SK-N-SH (cell line): ENCODE measurements at regions not wholly inside any gene's neighbourhood (a gene's known extent, or its start where the extent isn't known, plus 50 kb on each side); places are given as distances from the start of the nearest gene placed in this dataset.

ENCODE experiments used
- CTCF ChIA-PET: fragments of 300-600, 350-600 bp; formaldehyde crosslinking; extraction: SDS; loops from one replicate; lab custom pipeline; 2021; lab: Yijun Ruan, JAX
- POLR2A ChIA-PET: fragments of 350-600 bp; sonication (Branson Sonifier 250); formaldehyde crosslinking; extraction: SDS; loops from one replicate; lab custom pipeline; 2020; ENCODE audit warnings: antibody characterized with exemption, inconsistent platforms; lab: Yijun Ruan, JAX
- DNase-seq: peaks from one replicate; pipeline ENCODE4 v3.0.0; 2012
- H2AFZ ChIP-seq: fragments of 200-600 bp; sonication (generic); 2 replicates; pipeline ENCODE4 v1.8.1; 2016; ENCODE audit warnings: antibody characterized with exemption, mild to moderate bottlenecking, low read depth
- H3F3A ChIP-seq: fragments of 200-600 bp; sonication (generic); replicated peaks from 2 replicates; pipeline ENCODE3; 2016; ENCODE audit warnings: antibody characterized with exemption, mild to moderate bottlenecking; ENCODE audit not compliant: insufficient read depth
- H3K27ac ChIP-seq, 2 experiments: fragments of 200-500 bp in 1 of 2; fragments of 200-600 bp in 1 of 2; sonication (Bioruptor generic) in 1 of 2; sonication (generic), shearing (Covaris generic) in 1 of 2; 2 replicates each; pipeline versions ENCODE4 v1.5.1 to v1.6.1; 2014 to 2016; ENCODE audit warnings: low read depth in 2 of 2, inconsistent platforms in 1 of 2, low read length in 1 of 2, mild to moderate bottlenecking in 1 of 2, mixed read lengths in 1 of 2
- H3K27me3 ChIP-seq: fragments of 200-600 bp; sonication (generic), shearing (Covaris generic); 2 replicates; pipeline ENCODE4 v1.6.1; 2016; ENCODE audit warnings: mixed run types; ENCODE audit not compliant: insufficient read depth
- H3K36me3 ChIP-seq, 2 experiments: fragments of 200-500 bp in 1 of 2; fragments of 200-600 bp in 1 of 2; sonication (Bioruptor generic) in 1 of 2; sonication (generic) in 1 of 2; replicated peaks in 1 of 2; 2 replicates each; pipeline versions ENCODE3 to v1.5.1; 2014 to 2016; ENCODE audit warnings: low read length in 1 of 2, mild to moderate bottlenecking in 1 of 2; ENCODE audit not compliant: insufficient read depth in 2 of 2, control insufficient read depth in 1 of 2
- H3K4me1 ChIP-seq, 2 experiments: fragments of 200-500 bp in 1 of 2; fragments of 200-600 bp in 1 of 2; sonication (Bioruptor generic) in 1 of 2; sonication (generic), shearing (Covaris generic) in 1 of 2; 2 replicates each; pipeline versions ENCODE4 v1.5.1 to v1.6.1; 2014 to 2016; ENCODE audit warnings: low read depth in 1 of 2, low read length in 1 of 2, mixed run types in 1 of 2; ENCODE audit not compliant: insufficient read depth in 2 of 2, control insufficient read depth in 1 of 2
- H3K4me2 ChIP-seq: fragments of 200-600 bp; sonication (generic), shearing (Covaris generic); 2 replicates; pipeline ENCODE4 v1.6.1; 2017; ENCODE audit warnings: mixed run types
- H3K4me3 ChIP-seq, 2 experiments: fragments of 200-500 bp in 1 of 2; fragments of 200-600 bp in 1 of 2; sonication (Bioruptor generic) in 1 of 2; sonication (generic), shearing (Covaris generic) in 1 of 2; 2 replicates each; pipeline versions ENCODE4 v1.5.1 to v1.8.1; 2014 to 2016; ENCODE audit warnings: low read depth in 2 of 2, inconsistent platforms in 1 of 2, low read length in 1 of 2, mild to moderate bottlenecking in 1 of 2, mixed read lengths in 1 of 2, moderate library complexity in 1 of 2
- H3K79me2 ChIP-seq: fragments of 200-600 bp; sonication (generic); 2 replicates; pipeline ENCODE4 v1.8.1; 2017; ENCODE audit warnings: mild to moderate bottlenecking; ENCODE audit not compliant: insufficient read depth
- H3K9ac ChIP-seq: fragments of 200-600 bp; sonication (generic); 2 replicates; pipeline ENCODE4 v1.6.1; 2017; ENCODE audit warnings: mixed run types
- H3K9me2 ChIP-seq: fragments of 200-600 bp; sonication (generic); 2 replicates; pipeline ENCODE4 v1.6.1; 2017; ENCODE audit warnings: mixed run types
- H3K9me3 ChIP-seq: fragments of 200-600 bp; sonication (generic); 2 replicates; pipeline ENCODE4 v1.6.1; 2017; ENCODE audit warnings: mixed run types, mild to moderate bottlenecking, moderate library complexity
- H4K20me1 ChIP-seq: fragments of 200-600 bp; sonication (generic); 2 replicates; pipeline ENCODE4 v1.6.1; 2017; ENCODE audit warnings: mild to moderate bottlenecking, mixed run types; ENCODE audit not compliant: insufficient read depth
- CHD2 ChIP-seq: fragments of 150-350 bp; IDR thresholded peaks from 2 replicates; pipeline ENCODE4 v1.6.1; 2018; ENCODE audit warnings: low read length; ENCODE audit not compliant: partially characterized antibody
- ELF1 ChIP-seq: IDR thresholded peaks from 2 replicates; pipeline ENCODE4 v1.4.0; 2012
- FOSL2 ChIP-seq: IDR thresholded peaks from 2 replicates; pipeline ENCODE4 v1.4.0; 2012; ENCODE audit warnings: low read depth, mild to moderate bottlenecking, moderate library complexity, borderline replicate concordance
- FOXJ3 ChIP-seq: sonication (generic); formaldehyde crosslinking; IDR thresholded peaks from 2 replicates; pipeline ENCODE4 v1.5.1; 2020; ENCODE audit warnings: mild to moderate bottlenecking, missing genetic modification reagents
- FOXM1 ChIP-seq: IDR thresholded peaks from 2 replicates; pipeline ENCODE4 v1.4.0; 2012; ENCODE audit warnings: low read depth, mild to moderate bottlenecking
- GABPA ChIP-seq: IDR thresholded peaks from 2 replicates; pipeline ENCODE4 v1.4.0; 2012; ENCODE audit warnings: low read depth, mild to moderate bottlenecking
- GATA2 ChIP-seq: sonication (generic); formaldehyde crosslinking; IDR thresholded peaks from 2 replicates; pipeline ENCODE4 v1.5.0; 2020; ENCODE audit warnings: mild to moderate bottlenecking, missing genetic modification reagents
- JUND ChIP-seq: IDR thresholded peaks from 2 replicates; pipeline ENCODE4 v1.4.0; 2012
- MEF2A ChIP-seq: IDR thresholded peaks from 2 replicates; pipeline ENCODE4 v1.4.0; 2012; ENCODE audit warnings: low read depth, borderline replicate concordance
- NFIC ChIP-seq: IDR thresholded peaks from 2 replicates; pipeline ENCODE4 v1.4.0; 2012; ENCODE audit warnings: borderline replicate concordance
- NRF1 ChIP-seq: IDR thresholded peaks from 2 replicates; pipeline ENCODE4 v1.6.1; 2012; ENCODE audit warnings: low read depth, mild to moderate bottlenecking, low read length
- RAD21 ChIP-seq: IDR thresholded peaks from 2 replicates; pipeline ENCODE4 v1.6.1; 2012; ENCODE audit warnings: mild to moderate bottlenecking, low read length
- RCOR1 ChIP-seq: fragments of 150-350 bp; IDR thresholded peaks from 2 replicates; pipeline ENCODE4 v1.6.1; 2017; ENCODE audit warnings: antibody characterized with exemption, low read length
- RFX5 ChIP-seq: IDR thresholded peaks from 2 replicates; pipeline ENCODE4 v1.6.1; 2012; ENCODE audit warnings: mild to moderate bottlenecking, improper control_type of control experiment, low read length
- RXRA ChIP-seq: IDR thresholded peaks from 2 replicates; pipeline ENCODE4 v1.4.0; 2012; ENCODE audit warnings: low read depth, mild to moderate bottlenecking, borderline replicate concordance
- SMC3 ChIP-seq: IDR thresholded peaks from 2 replicates; pipeline ENCODE4 v1.6.1; 2012; ENCODE audit warnings: low read depth, low read length, improper control_type of control experiment
- TAF1 ChIP-seq: IDR thresholded peaks from 2 replicates; pipeline ENCODE4 v1.6.1; 2012; ENCODE audit warnings: low read depth, mild to moderate bottlenecking, low read length, moderate library complexity, borderline replicate concordance
- TEAD4 ChIP-seq: IDR thresholded peaks from 2 replicates; pipeline ENCODE4 v1.4.0; 2012; ENCODE audit warnings: mild to moderate bottlenecking, borderline replicate concordance; ENCODE audit not compliant: insufficient read depth
- WGBS: methylation state at CpG from one replicate; pipeline ENCODE4 v1.1.6; 2017; ENCODE audit warnings: low lambda C conversion rate; 5-methylcytosine and 5-hydroxymethylcytosine counted together
- TF ChIP-seq, protein P1 (sequence below): IDR thresholded peaks from 2 replicates; pipeline ENCODE4; 2012
- TF ChIP-seq, protein P2 (sequence below): IDR thresholded peaks from 2 replicates; pipeline ENCODE4 v1.4.0; 2012; ENCODE audit warnings: low read depth, borderline replicate concordance
- TF ChIP-seq, protein P3 (sequence below): fragments of 200-600 bp; sonication (generic); IDR thresholded peaks from 2 replicates; pipeline ENCODE4 v1.6.1; 2017; ENCODE audit warnings: antibody characterized with exemption, mild to moderate bottlenecking, moderate library complexity
- TF ChIP-seq, protein P4 (sequence below): IDR thresholded peaks from 2 replicates; pipeline ENCODE4 v1.4.0; 2012; ENCODE audit warnings: low read depth
- TF ChIP-seq, protein P5 (sequence below): fragments of 150-350 bp; IDR thresholded peaks from 2 replicates; pipeline ENCODE4 v1.6.1; 2017; ENCODE audit warnings: antibody characterized with exemption, low read length, low read depth, borderline replicate concordance

DNA sequence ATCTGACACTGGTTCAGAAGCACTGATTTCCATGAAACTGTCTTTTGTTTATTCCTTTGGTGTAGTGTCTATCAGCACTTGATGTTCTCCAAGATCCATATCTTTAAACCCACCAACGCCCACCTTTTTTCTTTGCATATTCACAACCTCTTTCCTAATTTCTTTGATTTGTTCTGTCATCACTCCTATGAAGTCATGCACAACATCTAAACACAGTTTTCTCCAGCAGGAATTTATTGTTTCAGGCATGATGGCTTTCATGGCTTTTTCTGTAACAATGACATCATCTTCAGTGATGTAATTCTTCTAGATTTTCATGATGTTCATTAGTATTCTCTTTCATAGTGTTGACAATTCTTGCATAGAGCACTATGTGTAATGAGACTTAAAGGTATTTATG lies 219.6 kb upstream of the POU1F1 start:
- H3K36me3 ChIP-seq = no peaks in the 10 kb centered on the region
- CTCF ChIA-PET = no interaction called here
- WGBS = 17% methylated on average over 1 of the region's 1 CpG

DNA sequence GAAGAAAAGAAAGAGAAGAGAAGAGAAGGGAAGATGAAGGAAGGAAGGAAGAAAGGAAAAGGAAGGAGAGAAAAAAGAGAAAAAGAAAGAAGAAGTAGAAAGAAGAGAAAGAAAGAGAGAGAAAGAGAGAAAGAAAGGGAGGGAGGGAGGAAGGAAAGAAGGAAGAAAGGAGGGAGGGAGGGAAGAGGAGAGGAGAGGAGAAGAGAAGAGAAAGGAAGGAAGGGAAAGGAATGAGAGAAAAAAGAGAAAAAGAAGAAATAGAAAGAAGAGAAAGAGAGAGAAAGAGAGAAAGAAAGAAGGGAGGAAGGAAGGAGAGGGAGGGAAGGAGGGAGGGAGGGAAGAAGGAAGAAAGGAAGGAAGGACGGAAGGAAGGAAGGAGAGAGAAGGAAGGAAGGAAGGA lies 217.9 kb upstream of the POU1F1 start:
- Histone ChIP-seq H3K9me2 (no peaks in the 10 kb centered on the region), H3K4me1 (no peaks in the 10 kb centered on the region), H3K79me2 (no peaks in the 10 kb centered on the region), H3K4me2 (no peak overlapping the region), H3K4me3 (no peak overlapping the region), H4K20me1 (no peaks in the 10 kb centered on the region), H2AFZ (no peak overlapping the region), H3K9me3 (no peaks in the 10 kb centered on the region), H3K27me3 (peaks cover 17% of the 10 kb centered on the region; the same call in 1 of the 2 replicates), H3K9ac (no peak overlapping the region), H3K27ac (no peak overlapping the region), H3K36me3 (no peaks in the 10 kb centered on the region), H3F3A (no peaks in the 10 kb centered on the region)
- ChIA-PET POLR2A (no interaction called here), CTCF (no interaction called here)
- 50% methylated on average over 1 of the region's 1 CpG for WGBS
- DNase-seq = no peak
- TF ChIP-seq, protein P1, sequence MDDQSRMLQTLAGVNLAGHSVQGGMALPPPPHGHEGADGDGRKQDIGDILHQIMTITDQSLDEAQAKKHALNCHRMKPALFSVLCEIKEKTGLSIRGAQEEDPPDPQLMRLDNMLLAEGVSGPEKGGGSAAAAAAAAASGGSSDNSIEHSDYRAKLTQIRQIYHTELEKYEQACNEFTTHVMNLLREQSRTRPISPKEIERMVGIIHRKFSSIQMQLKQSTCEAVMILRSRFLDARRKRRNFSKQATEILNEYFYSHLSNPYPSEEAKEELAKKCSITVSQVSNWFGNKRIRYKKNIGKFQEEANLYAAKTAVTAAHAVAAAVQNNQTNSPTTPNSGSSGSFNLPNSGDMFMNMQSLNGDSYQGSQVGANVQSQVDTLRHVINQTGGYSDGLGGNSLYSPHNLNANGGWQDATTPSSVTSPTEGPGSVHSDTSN = no peak
- TF ChIP-seq FOXJ3 (CRISPR knock-in tag) (no peak), SMC3 (no peak), RFX5 (no peak), RAD21 (no peak), CHD2 (no peak), NFIC (no peak), FOSL2 (no peak), NRF1 (no peak), ELF1 (no peak), RXRA (no peak), JUND (no peak), GATA2 (CRISPR knock-in tag) (no peak), FOXM1 (no peak), MEF2A (no peak), GABPA (no peak)
- TF ChIP-seq, protein P2, sequence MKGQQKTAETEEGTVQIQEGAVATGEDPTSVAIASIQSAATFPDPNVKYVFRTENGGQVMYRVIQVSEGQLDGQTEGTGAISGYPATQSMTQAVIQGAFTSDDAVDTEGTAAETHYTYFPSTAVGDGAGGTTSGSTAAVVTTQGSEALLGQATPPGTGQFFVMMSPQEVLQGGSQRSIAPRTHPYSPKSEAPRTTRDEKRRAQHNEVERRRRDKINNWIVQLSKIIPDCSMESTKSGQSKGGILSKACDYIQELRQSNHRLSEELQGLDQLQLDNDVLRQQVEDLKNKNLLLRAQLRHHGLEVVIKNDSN = no peak
- TF ChIP-seq, protein P3, sequence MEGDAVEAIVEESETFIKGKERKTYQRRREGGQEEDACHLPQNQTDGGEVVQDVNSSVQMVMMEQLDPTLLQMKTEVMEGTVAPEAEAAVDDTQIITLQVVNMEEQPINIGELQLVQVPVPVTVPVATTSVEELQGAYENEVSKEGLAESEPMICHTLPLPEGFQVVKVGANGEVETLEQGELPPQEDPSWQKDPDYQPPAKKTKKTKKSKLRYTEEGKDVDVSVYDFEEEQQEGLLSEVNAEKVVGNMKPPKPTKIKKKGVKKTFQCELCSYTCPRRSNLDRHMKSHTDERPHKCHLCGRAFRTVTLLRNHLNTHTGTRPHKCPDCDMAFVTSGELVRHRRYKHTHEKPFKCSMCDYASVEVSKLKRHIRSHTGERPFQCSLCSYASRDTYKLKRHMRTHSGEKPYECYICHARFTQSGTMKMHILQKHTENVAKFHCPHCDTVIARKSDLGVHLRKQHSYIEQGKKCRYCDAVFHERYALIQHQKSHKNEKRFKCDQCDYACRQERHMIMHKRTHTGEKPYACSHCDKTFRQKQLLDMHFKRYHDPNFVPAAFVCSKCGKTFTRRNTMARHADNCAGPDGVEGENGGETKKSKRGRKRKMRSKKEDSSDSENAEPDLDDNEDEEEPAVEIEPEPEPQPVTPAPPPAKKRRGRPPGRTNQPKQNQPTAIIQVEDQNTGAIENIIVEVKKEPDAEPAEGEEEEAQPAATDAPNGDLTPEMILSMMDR = no peak
- TF ChIP-seq, protein P4, sequence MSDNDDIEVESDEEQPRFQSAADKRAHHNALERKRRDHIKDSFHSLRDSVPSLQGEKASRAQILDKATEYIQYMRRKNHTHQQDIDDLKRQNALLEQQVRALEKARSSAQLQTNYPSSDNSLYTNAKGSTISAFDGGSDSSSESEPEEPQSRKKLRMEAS = no peak
- TF ChIP-seq, protein P5, sequence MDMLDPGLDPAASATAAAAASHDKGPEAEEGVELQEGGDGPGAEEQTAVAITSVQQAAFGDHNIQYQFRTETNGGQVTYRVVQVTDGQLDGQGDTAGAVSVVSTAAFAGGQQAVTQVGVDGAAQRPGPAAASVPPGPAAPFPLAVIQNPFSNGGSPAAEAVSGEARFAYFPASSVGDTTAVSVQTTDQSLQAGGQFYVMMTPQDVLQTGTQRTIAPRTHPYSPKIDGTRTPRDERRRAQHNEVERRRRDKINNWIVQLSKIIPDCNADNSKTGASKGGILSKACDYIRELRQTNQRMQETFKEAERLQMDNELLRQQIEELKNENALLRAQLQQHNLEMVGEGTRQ = no peak

More for the DNA sequence above, 219.6 kb upstream of the POU1F1 start:
- Histone ChIP-seq H3K4me2 (no peak overlapping the region), H3F3A (no peaks in the 10 kb centered on the region), H3K27me3 (peaks cover 14% of the 10 kb centered on the region; the same call in 1 of the 2 replicates), H3K9me2 (no peaks in the 10 kb centered on the region), H3K27ac (no peak overlapping the region), H3K9me3 (no peaks in the 10 kb centered on the region), H4K20me1 (no peaks in the 10 kb centered on the region), H2AFZ (no peak overlapping the region), H3K9ac (no peak overlapping the region), H3K4me1 (no peaks in the 10 kb centered on the region), H3K4me3 (no peak overlapping the region), H3K79me2 (no peaks in the 10 kb centered on the region)
- DNase-seq = no peak
- TF ChIP-seq GABPA = no peak
- no peak for TF ChIP-seq SMC3
- no peak for TF ChIP-seq FOSL2
- no peak for TF ChIP-seq RAD21
- no peak for TF ChIP-seq RCOR1
- no peak for TF ChIP-seq GATA2 (CRISPR knock-in tag)
- TF ChIP-seq MEF2A = no peak
- no peak for TF ChIP-seq NFIC
- no peak for TF ChIP-seq CHD2
- TF ChIP-seq TEAD4 = no peak
- TF ChIP-seq TAF1 = no peak
- POLR2A ChIA-PET = no interaction called here
